GM23338 (cell line): ENCODE measurements at regions not wholly inside any gene's neighbourhood (a gene's known extent, or its start where the extent isn't known, plus 50 kb on each side); places are given as distances from the start of the nearest gene placed in this dataset.

Experiments
- ATAC-seq: fragments of 200-7000 bp; cut with Tn5 transposase; 3 replicates; pipeline ENCODE4 v1.9.1; 2020
- DNase-seq: peaks from one replicate; pipeline ENCODE4 v3.0.0-alpha.2; 2015; ENCODE audit warnings: low spot score
- H2AFZ ChIP-seq: fragments of 200-600 bp; sonication (generic); 2 replicates; pipeline ENCODE4 v1.8.0; 2016; ENCODE audit warnings: antibody characterized with exemption, mild to moderate bottlenecking, moderate library complexity
- H3F3A ChIP-seq: fragments of 200-600 bp; sonication (generic); replicated peaks from 2 replicates; pipeline ENCODE4 v1.8.0; 2017; ENCODE audit warnings: antibody characterized with exemption, mixed run types, low read depth
- H3K27ac ChIP-seq: fragments of 200-600 bp; sonication (generic); 2 replicates; pipeline ENCODE4 v1.6.1; 2016; ENCODE audit warnings: low read depth
- H3K27me3 ChIP-seq: fragments of 200-600 bp; sonication (generic); 2 replicates; pipeline ENCODE4 v1.8.0; 2016; ENCODE audit warnings: mild to moderate bottlenecking, mixed run types, moderate library complexity; ENCODE audit not compliant: insufficient read depth
- H3K36me3 ChIP-seq: fragments of 200-600 bp; sonication (generic); 2 replicates; pipeline ENCODE4 v1.8.0; 2016; ENCODE audit warnings: mild to moderate bottlenecking; ENCODE audit not compliant: insufficient read depth
- H3K4me1 ChIP-seq: fragments of 200-600 bp; sonication (generic); 2 replicates; pipeline ENCODE4 v1.8.0; 2016; ENCODE audit warnings: mild to moderate bottlenecking, moderate library complexity; ENCODE audit not compliant: insufficient read depth
- H3K4me2 ChIP-seq: fragments of 200-600 bp; sonication (generic); 2 replicates; pipeline ENCODE4 v1.7.1; 2017; ENCODE audit warnings: mixed run types
- H3K4me3 ChIP-seq: fragments of 200-600 bp; sonication (generic); 2 replicates; pipeline ENCODE4 v1.6.1; 2016; ENCODE audit warnings: mixed run types
- H3K79me2 ChIP-seq: fragments of 200-600 bp; sonication (generic); replicated peaks from 2 replicates; pipeline ENCODE4 v1.8.0; 2017; ENCODE audit warnings: mild to moderate bottlenecking; ENCODE audit not compliant: insufficient read depth
- H3K9me2 ChIP-seq: fragments of 200-600 bp; sonication (generic); 2 replicates; pipeline ENCODE4 v1.8.0; 2017; ENCODE audit not compliant: insufficient read depth
- H4K20me1 ChIP-seq: fragments of 200-600 bp; sonication (generic); replicated peaks from 2 replicates; pipeline ENCODE4 v1.8.0; 2017; ENCODE audit warnings: mild to moderate bottlenecking; ENCODE audit not compliant: insufficient read depth
- H3K27ac Mint-ChIP-seq: 2 replicates; pipeline ENCODE4 v1.8.0; 2020; ENCODE audit warnings: inconsistent platforms, mild to moderate bottlenecking, moderate library complexity, mixed read lengths
- H3K27me3 Mint-ChIP-seq: 3 replicates; pipeline ENCODE4 v1.8.0; 2022; ENCODE audit warnings: low read depth, mild to moderate bottlenecking, moderate library complexity, mixed read lengths, inconsistent platforms; ENCODE audit not compliant: insufficient read depth, poor library complexity
- H3K36me3 Mint-ChIP-seq: 3 replicates; pipeline ENCODE4 v1.8.0; 2021; ENCODE audit warnings: low read depth, mild to moderate bottlenecking, inconsistent platforms, moderate library complexity, mixed read lengths
- H3K4me1 Mint-ChIP-seq: 3 replicates; pipeline ENCODE4 v1.8.0; 2020; ENCODE audit warnings: mild to moderate bottlenecking, inconsistent platforms, mixed read lengths
- H3K4me3 Mint-ChIP-seq: 3 replicates; pipeline ENCODE4 v1.8.0; 2021; ENCODE audit warnings: moderate library complexity, mild to moderate bottlenecking, inconsistent platforms, mixed read lengths
- H3K9me3 Mint-ChIP-seq: 3 replicates; pipeline ENCODE4 v1.8.0; 2020; ENCODE audit warnings: moderate library complexity, mild to moderate bottlenecking, inconsistent platforms, mixed read lengths
- CREB1 ChIP-seq: fragments of 250-450 bp; sonication (Bioruptor Pico); IDR thresholded peaks from 2 replicates; pipeline ENCODE4 v1.5.0; 2020; ENCODE audit warnings: low read depth, mild to moderate bottlenecking, moderate library complexity
- CTCF ChIP-seq, 2 experiments: fragments of 200-600 bp in 1 of 2; sonication (generic) in 1 of 2; conservative IDR thresholded peaks; 2 replicates each; pipeline versions ENCODE4 v1.5.1 to v1.6.1; 2016 to 2017; ENCODE audit warnings: antibody characterized with exemption in 2 of 2, low read depth in 2 of 2, mild to moderate bottlenecking in 2 of 2, moderate library complexity in 1 of 2
- ETS1 ChIP-seq: IDR thresholded peaks from 2 replicates; pipeline ENCODE4 v1.6.1; 2016; ENCODE audit warnings: antibody characterized with exemption
- EZH2 ChIP-seq: fragments of 200-600 bp; sonication (generic); IDR thresholded peaks from one replicate; pipeline ENCODE4 v1.8.0; 2017; ENCODE audit warnings: antibody characterized with exemption, mild to moderate bottlenecking, low read depth; ENCODE audit not compliant: unreplicated experiment
- EZH2phosphoT487 ChIP-seq: fragments of 200-600 bp; sonication (generic); IDR thresholded peaks from one replicate; pipeline ENCODE4 v1.8.1; 2018; ENCODE audit warnings: antibody characterized with exemption; ENCODE audit not compliant: unreplicated experiment
- JUNB ChIP-seq: IDR thresholded peaks from one replicate; pipeline ENCODE4 v1.6.1; 2016; ENCODE audit warnings: antibody characterized with exemption; ENCODE audit not compliant: unreplicated experiment
- POLR2AphosphoS5 ChIP-seq: IDR thresholded peaks from 2 replicates; pipeline ENCODE4 v1.6.1; 2016; ENCODE audit warnings: antibody characterized with exemption, low read depth
- STAT1 ChIP-seq: IDR thresholded peaks from one replicate; pipeline ENCODE4 v1.6.1; 2016; ENCODE audit warnings: antibody characterized with exemption; ENCODE audit not compliant: unreplicated experiment
- ZNF114 ChIP-seq: fragments of 250-450 bp; sonication (Bioruptor Pico); IDR thresholded peaks from 2 replicates; pipeline ENCODE4 v1.5.0; 2020; ENCODE audit warnings: mild to moderate bottlenecking, moderate library complexity
- ZNF331 ChIP-seq: fragments of 250-450 bp; sonication (Bioruptor Pico); IDR thresholded peaks from 2 replicates; pipeline ENCODE4 v1.5.0; 2020; ENCODE audit warnings: low read depth, mild to moderate bottlenecking, moderate library complexity
- ZNF462 ChIP-seq: fragments of 250-450 bp; sonication (Bioruptor Pico); IDR thresholded peaks from 2 replicates; pipeline ENCODE4 v1.5.0; 2020; ENCODE audit warnings: mild to moderate bottlenecking, moderate library complexity

- TF ChIP-seq EZH2 (no peak), ETS1 (no peak), POLR2AphosphoS5 (no peak), ZNF331 (CRISPR knock-in tag) (no peak)
These were observed 1615.8 kb downstream of the SI start (continued) for GRCh38 chr3:163462446-163462845.

GRCh38 chr3:163450698-163451097, 1627.6 kb downstream of the SI start:
- Mint-ChIP-seq H3K27me3 (no peaks in the 10 kb centered on the region), H3K4me3 (no peak overlapping the region), H3K4me1 (no peaks in the 10 kb centered on the region), H3K27ac (no peak overlapping the region), H3K36me3 (no peaks in the 10 kb centered on the region), H3K9me3 (no peaks in the 10 kb centered on the region; the same call in 2 of the 3 replicates)
- Histone ChIP-seq H3K4me1 (no peaks in the 10 kb centered on the region), H3K79me2 (no peaks in the 10 kb centered on the region), H4K20me1 (no peaks in the 10 kb centered on the region), H3K27ac (no peak overlapping the region), H2AFZ (no peak overlapping the region), H3K27me3 (no peaks in the 10 kb centered on the region), H3K4me2 (no peak overlapping the region), H3F3A (no peaks in the 10 kb centered on the region), H3K36me3 (no peaks in the 10 kb centered on the region), H3K9me2 (no peaks in the 10 kb centered on the region), H3K4me3 (no peak overlapping the region)
- DNase-seq: no peak
- no peak for ATAC-seq
- TF ChIP-seq POLR2AphosphoS5 (no peak), ZNF462 (CRISPR knock-in tag) (no peak), CREB1 (CRISPR knock-in tag) (no peak), ZNF114 (CRISPR knock-in tag) (no peak), STAT1 (no peak), ETS1 (no peak), EZH2 (no peak), CTCF (conservative IDR thresholded peaks at IDR 0.05; ENCODE audit: low read depth in 2 of 2) (no peak), ZNF331 (CRISPR knock-in tag) (no peak), JUNB (no peak), EZH2phosphoT487 (no peak)
